ENCODE measurements at regions not wholly inside any gene's neighbourhood (a gene's known extent, or its start where the extent isn't known, plus 50 kb on each side); places are given as distances from the start of the nearest gene placed in this dataset.

DNA sequence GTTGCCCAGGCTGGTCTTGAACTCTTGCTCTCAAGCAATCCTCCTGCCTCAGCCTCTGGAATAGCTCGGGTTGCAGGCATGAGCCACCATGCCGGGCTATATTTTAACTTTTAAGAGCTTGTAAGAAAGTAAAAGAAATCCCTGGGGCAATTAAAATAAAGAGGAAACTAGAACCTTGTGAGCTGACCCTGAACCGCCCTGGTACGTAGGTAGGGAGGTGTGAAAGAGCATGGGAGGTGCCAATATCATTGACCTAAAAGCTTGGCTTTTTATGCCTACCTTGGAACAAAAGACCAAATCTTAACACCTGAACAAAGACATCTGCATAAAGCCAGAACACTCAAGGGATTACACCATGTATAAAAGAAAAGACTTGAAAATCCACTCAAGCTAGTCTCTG, 595.1 kb downstream of the SOX6 start:
- TF ChIP-seq SIN3A (IDR thresholded peaks at IDR 0.05; ENCODE audit: borderline replicate concordance, insufficient read depth, low read length) = no peak
- TF ChIP-seq, protein P1, sequence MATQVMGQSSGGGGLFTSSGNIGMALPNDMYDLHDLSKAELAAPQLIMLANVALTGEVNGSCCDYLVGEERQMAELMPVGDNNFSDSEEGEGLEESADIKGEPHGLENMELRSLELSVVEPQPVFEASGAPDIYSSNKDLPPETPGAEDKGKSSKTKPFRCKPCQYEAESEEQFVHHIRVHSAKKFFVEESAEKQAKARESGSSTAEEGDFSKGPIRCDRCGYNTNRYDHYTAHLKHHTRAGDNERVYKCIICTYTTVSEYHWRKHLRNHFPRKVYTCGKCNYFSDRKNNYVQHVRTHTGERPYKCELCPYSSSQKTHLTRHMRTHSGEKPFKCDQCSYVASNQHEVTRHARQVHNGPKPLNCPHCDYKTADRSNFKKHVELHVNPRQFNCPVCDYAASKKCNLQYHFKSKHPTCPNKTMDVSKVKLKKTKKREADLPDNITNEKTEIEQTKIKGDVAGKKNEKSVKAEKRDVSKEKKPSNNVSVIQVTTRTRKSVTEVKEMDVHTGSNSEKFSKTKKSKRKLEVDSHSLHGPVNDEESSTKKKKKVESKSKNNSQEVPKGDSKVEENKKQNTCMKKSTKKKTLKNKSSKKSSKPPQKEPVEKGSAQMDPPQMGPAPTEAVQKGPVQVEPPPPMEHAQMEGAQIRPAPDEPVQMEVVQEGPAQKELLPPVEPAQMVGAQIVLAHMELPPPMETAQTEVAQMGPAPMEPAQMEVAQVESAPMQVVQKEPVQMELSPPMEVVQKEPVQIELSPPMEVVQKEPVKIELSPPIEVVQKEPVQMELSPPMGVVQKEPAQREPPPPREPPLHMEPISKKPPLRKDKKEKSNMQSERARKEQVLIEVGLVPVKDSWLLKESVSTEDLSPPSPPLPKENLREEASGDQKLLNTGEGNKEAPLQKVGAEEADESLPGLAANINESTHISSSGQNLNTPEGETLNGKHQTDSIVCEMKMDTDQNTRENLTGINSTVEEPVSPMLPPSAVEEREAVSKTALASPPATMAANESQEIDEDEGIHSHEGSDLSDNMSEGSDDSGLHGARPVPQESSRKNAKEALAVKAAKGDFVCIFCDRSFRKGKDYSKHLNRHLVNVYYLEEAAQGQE (IDR thresholded peaks at IDR 0.05; ENCODE audit: insufficient read depth in 1 of 2, low read depth in 2 of 2, low read length in 2 of 2) = no peak
- TF ChIP-seq FOXP2 (optimal IDR thresholded peaks at IDR 0.05; ENCODE audit: borderline replicate concordance, extremely low read depth, extremely low read length, insufficient read depth) = no peak
- TF ChIP-seq POLR2AphosphoS5 (IDR thresholded peaks at IDR 0.05; ENCODE audit: low read depth, low read length) = no peak
- TF ChIP-seq TAF1 (IDR thresholded peaks at IDR 0.05; ENCODE audit: borderline replicate concordance, insufficient read depth, low read length) = no peak

DNA sequence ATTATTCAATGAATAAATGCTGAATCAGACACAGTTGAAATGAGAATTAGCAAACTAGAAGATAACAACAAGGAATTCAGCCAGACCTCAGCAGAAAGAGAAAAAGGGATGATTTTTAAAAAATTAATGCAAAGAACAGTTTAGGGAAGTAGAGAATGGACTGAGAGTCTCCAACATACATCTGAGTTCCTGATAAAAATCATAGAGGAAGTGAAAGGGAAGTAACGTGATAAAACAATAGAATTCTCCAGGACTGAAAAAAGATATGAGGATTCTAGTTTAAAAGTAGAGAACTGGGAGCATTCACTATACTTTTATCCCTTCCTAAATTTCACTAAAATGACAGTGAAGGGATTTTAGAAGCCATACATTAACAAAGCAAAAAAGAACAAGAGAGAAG, 592.0 kb downstream of the SOX6 start:
- TF ChIP-seq POLR2AphosphoS5 (IDR thresholded peaks at IDR 0.05; ENCODE audit: low read depth, low read length) (no peak), TAF1 (IDR thresholded peaks at IDR 0.05; ENCODE audit: borderline replicate concordance, insufficient read depth, low read length) (no peak), FOXP2 (optimal IDR thresholded peaks at IDR 0.05; ENCODE audit: borderline replicate concordance, extremely low read depth, extremely low read length, insufficient read depth) (no peak), SIN3A (IDR thresholded peaks at IDR 0.05; ENCODE audit: borderline replicate concordance, insufficient read depth, low read length) (no peak)
- TF ChIP-seq, protein P1 (IDR thresholded peaks at IDR 0.05; ENCODE audit: insufficient read depth in 1 of 2, low read depth in 2 of 2, low read length in 2 of 2) = no peak

- no peak for TF ChIP-seq POLR2AphosphoS5 (IDR thresholded peaks at IDR 0.05; ENCODE audit: low read depth, low read length)
- TF ChIP-seq, protein P1 (IDR thresholded peaks at IDR 0.05; ENCODE audit: insufficient read depth in 1 of 2, low read depth in 2 of 2, low read length in 2 of 2) = no peak
- TF ChIP-seq TAF1 (IDR thresholded peaks at IDR 0.05; ENCODE audit: borderline replicate concordance, insufficient read depth, low read length) = no peak
- TF ChIP-seq SIN3A (IDR thresholded peaks at IDR 0.05; ENCODE audit: borderline replicate concordance, insufficient read depth, low read length) = no peak
- TF ChIP-seq FOXP2 (optimal IDR thresholded peaks at IDR 0.05; ENCODE audit: borderline replicate concordance, extremely low read depth, extremely low read length, insufficient read depth) = no peak
These were observed 591.4 kb downstream of the SOX6 start for GRCh38 chr11:15764948-15765347.

GRCh38 chr11:15765530-15765929, 590.8 kb downstream of the SOX6 start:
- TF ChIP-seq POLR2AphosphoS5 (IDR thresholded peaks at IDR 0.05; ENCODE audit: low read depth, low read length) (no peak), TAF1 (IDR thresholded peaks at IDR 0.05; ENCODE audit: borderline replicate concordance, insufficient read depth, low read length) (no peak), FOXP2 (optimal IDR thresholded peaks at IDR 0.05; ENCODE audit: borderline replicate concordance, extremely low read depth, extremely low read length, insufficient read depth) (no peak), SIN3A (IDR thresholded peaks at IDR 0.05; ENCODE audit: borderline replicate concordance, insufficient read depth, low read length) (no peak)
- TF ChIP-seq, protein P1 (IDR thresholded peaks at IDR 0.05; ENCODE audit: insufficient read depth in 1 of 2, low read depth in 2 of 2, low read length in 2 of 2) = no peak

DNA sequence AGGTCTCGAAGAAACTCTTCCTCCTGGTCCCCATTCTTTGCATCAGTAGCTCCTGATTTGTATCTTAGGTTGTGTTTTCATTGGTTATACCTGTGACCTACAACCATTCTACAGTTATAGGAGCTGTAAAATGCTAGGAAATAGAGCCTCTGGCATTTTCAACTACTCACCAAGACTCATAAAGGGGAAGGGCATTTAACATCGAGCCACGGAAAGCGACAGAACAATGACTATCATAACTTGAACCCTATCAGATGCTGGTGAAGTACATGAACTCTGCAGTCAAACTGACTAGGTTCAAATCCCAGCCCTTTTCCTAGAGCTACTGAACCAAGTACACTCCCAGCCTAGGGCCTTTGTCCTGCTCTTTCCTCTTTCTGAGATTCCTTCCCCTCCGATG, 588.0 kb downstream of the SOX6 start:
- TF ChIP-seq TAF1 (IDR thresholded peaks at IDR 0.05; ENCODE audit: borderline replicate concordance, insufficient read depth, low read length) (no peak), FOXP2 (optimal IDR thresholded peaks at IDR 0.05; ENCODE audit: borderline replicate concordance, extremely low read depth, extremely low read length, insufficient read depth) (no peak), SIN3A (IDR thresholded peaks at IDR 0.05; ENCODE audit: borderline replicate concordance, insufficient read depth, low read length) (no peak), POLR2AphosphoS5 (IDR thresholded peaks at IDR 0.05; ENCODE audit: low read depth, low read length) (no peak)
- TF ChIP-seq, protein P1 (IDR thresholded peaks at IDR 0.05; ENCODE audit: insufficient read depth in 1 of 2, low read depth in 2 of 2, low read length in 2 of 2) = no peak
